ENCODE measurements at regions not wholly inside any gene's neighbourhood (a gene's known extent, or its start where the extent isn't known, plus 50 kb on each side); places are given as distances from the start of the nearest gene placed in this dataset.

DNA sequence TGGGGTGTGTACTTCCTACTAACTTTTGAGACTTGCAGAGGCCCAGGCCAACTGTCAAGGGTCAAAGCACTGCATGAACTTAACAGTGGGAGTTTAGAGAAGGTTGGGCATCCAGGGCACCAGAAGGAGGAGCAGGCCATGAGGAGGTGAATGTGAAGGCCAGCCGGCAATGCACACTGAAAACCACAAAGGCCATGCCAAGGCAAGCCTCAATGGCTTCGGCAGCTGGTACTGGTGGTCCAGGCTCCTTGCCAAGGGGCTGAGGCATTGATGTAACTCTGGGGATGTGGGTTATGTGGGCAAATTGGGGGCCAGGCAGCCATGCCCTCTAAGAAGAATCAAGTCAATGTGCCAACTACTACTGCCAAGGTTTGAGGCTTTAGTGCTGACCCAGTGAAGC lies 222.4 kb downstream of the UNC5CL start:
- H3K36me3 ChIP-seq (ENCODE audit: control insufficient read depth, insufficient read depth, low read length): no peaks in the 10 kb centered on the region
- no peak overlapping the region for H3K4me3 ChIP-seq (ENCODE audit: extremely low read depth, insufficient read depth, low read length, poor library complexity, severe bottlenecking)
- 93 to 100% methylated on average over 1 to 2 of the region's 2 CpGs for WGBS, 2 experiments (ENCODE audit: insufficient coverage in 2 of 2)
- no peaks in the 10 kb centered on the region for H3K4me1 ChIP-seq (ENCODE audit: control insufficient read depth, insufficient read depth, low read length, poor library complexity, severe bottlenecking)
- no peaks in the 10 kb centered on the region for H3K9me3 ChIP-seq (ENCODE audit: control insufficient read depth, low read length)
- no peak overlapping the region for H3K27ac ChIP-seq (ENCODE audit: low read depth, low read length, severe bottlenecking)

GRCh38 chr6:40815731-40816130 lies 223.3 kb downstream of the UNC5CL start:
- Histone ChIP-seq H3K36me3 (ENCODE audit: control insufficient read depth, insufficient read depth, low read length) (no peaks in the 10 kb centered on the region), H3K9me3 (ENCODE audit: control insufficient read depth, low read length) (no peaks in the 10 kb centered on the region), H3K4me1 (ENCODE audit: control insufficient read depth, insufficient read depth, low read length, poor library complexity, severe bottlenecking) (no peaks in the 10 kb centered on the region), H3K27ac (ENCODE audit: low read depth, low read length, severe bottlenecking) (no peak overlapping the region), H3K4me3 (ENCODE audit: extremely low read depth, insufficient read depth, low read length, poor library complexity, severe bottlenecking) (no peak overlapping the region)
- WGBS, 2 experiments (ENCODE audit: insufficient coverage in 2 of 2): 95 to 98% methylated on average over 4 to 9 of the region's 12 CpGs

- Histone ChIP-seq H3K36me3 (ENCODE audit: control insufficient read depth, insufficient read depth, low read length) (no peaks in the 10 kb centered on the region), H3K9me3 (ENCODE audit: control insufficient read depth, low read length) (no peaks in the 10 kb centered on the region), H3K4me1 (ENCODE audit: control insufficient read depth, insufficient read depth, low read length, poor library complexity, severe bottlenecking) (peaks cover 4% of the 10 kb centered on the region), H3K27ac (ENCODE audit: low read depth, low read length, severe bottlenecking) (no peak overlapping the region), H3K4me3 (ENCODE audit: extremely low read depth, insufficient read depth, low read length, poor library complexity, severe bottlenecking) (no peak overlapping the region)
Measured at GRCh38 chr6:40810171-40810570, 223.0 kb upstream of the LRFN2 start.

- H3K9me3 ChIP-seq (ENCODE audit: control insufficient read depth, low read length): no peaks in the 10 kb centered on the region
- H3K4me1 ChIP-seq (ENCODE audit: control insufficient read depth, insufficient read depth, low read length, poor library complexity, severe bottlenecking): peaks cover 4% of the 10 kb centered on the region
- H3K36me3 ChIP-seq (ENCODE audit: control insufficient read depth, insufficient read depth, low read length): no peaks in the 10 kb centered on the region
- no CpG with 5 or more reads among the region's 1 CpG for WGBS, 2 experiments (ENCODE audit: insufficient coverage in 2 of 2)
- no peak overlapping the region for H3K27ac ChIP-seq (ENCODE audit: low read depth, low read length, severe bottlenecking)
- H3K4me3 ChIP-seq (ENCODE audit: extremely low read depth, insufficient read depth, low read length, poor library complexity, severe bottlenecking): no peak overlapping the region
Measured at GRCh38 chr6:40809627-40810026, 222.5 kb upstream of the LRFN2 start.

DNA sequence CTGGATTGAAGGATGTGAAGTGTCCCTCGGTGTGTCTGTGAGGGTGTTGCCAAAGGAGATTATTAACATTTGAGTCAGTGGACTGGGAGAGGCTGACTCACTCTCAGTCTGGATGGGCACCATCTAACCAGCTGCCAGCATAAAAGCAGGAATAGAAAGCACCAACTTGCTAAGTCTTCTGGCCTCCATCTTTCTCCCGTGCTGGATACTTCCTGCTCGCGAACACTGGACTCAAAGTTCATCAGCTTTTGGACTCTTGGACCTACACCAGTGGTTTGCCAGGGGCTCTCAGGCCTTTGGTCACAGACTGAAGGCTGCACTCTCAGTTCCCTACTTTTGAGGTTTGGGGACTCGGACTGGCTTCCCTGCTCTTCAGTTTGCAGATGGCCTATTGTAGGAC lies 220.3 kb upstream of the LRFN2 start:
- peaks cover 4% of the 10 kb centered on the region for H3K4me1 ChIP-seq (ENCODE audit: control insufficient read depth, insufficient read depth, low read length, poor library complexity, severe bottlenecking)
- H3K9me3 ChIP-seq (ENCODE audit: control insufficient read depth, low read length): no peaks in the 10 kb centered on the region
- no peaks in the 10 kb centered on the region for H3K36me3 ChIP-seq (ENCODE audit: control insufficient read depth, insufficient read depth, low read length)
- WGBS, 2 experiments (ENCODE audit: insufficient coverage in 2 of 2): 98 to 99% methylated on average over 5 of the region's 5 CpGs
- H3K27ac ChIP-seq (ENCODE audit: low read depth, low read length, severe bottlenecking): no peak overlapping the region
- no peak overlapping the region for H3K4me3 ChIP-seq (ENCODE audit: extremely low read depth, insufficient read depth, low read length, poor library complexity, severe bottlenecking)

GRCh38 chr6:40806256-40806864 lies 219.2 kb upstream of the LRFN2 start:
- Histone ChIP-seq H3K27ac (ENCODE audit: low read depth, low read length, severe bottlenecking) (no peak overlapping the region), H3K36me3 (ENCODE audit: control insufficient read depth, insufficient read depth, low read length) (no peaks in the 10 kb centered on the region), H3K4me1 (ENCODE audit: control insufficient read depth, insufficient read depth, low read length, poor library complexity, severe bottlenecking) (peaks cover 4% of the 10 kb centered on the region), H3K9me3 (ENCODE audit: control insufficient read depth, low read length) (no peaks in the 10 kb centered on the region), H3K4me3 (ENCODE audit: extremely low read depth, insufficient read depth, low read length, poor library complexity, severe bottlenecking) (no peak overlapping the region)
- 88 to 91% methylated on average over 5 to 6 of the region's 7 CpGs for WGBS, 2 experiments (ENCODE audit: insufficient coverage in 2 of 2)

DNA sequence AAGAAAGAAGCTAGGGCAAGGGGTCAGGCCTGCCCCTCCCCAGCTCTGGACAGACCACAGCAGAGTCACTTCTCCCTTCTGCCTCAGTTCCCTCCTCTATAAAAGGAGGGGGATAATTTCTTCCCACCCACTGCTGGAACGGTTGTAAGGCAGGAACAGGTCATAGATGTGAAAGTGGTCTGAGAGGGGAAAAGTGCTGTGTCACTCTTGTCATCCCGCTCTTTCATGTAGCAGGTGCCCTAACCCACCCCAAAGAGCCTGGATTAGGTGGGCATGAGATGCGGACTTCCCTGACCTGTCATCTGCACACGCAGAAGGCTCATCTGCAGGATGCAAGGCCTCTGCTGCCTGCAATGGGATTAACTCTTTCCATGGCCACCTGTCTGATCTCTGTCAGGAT lies 218.2 kb upstream of the LRFN2 start:
- no peaks in the 10 kb centered on the region for H3K9me3 ChIP-seq (ENCODE audit: control insufficient read depth, low read length)
- H3K36me3 ChIP-seq (ENCODE audit: control insufficient read depth, insufficient read depth, low read length): no peaks in the 10 kb centered on the region
- no peak overlapping the region for H3K4me3 ChIP-seq (ENCODE audit: extremely low read depth, insufficient read depth, low read length, poor library complexity, severe bottlenecking)
- 90 to 100% methylated on average over 1 to 2 of the region's 4 CpGs for WGBS, 2 experiments (ENCODE audit: insufficient coverage in 2 of 2)
- peaks cover 4% of the 10 kb centered on the region for H3K4me1 ChIP-seq (ENCODE audit: control insufficient read depth, insufficient read depth, low read length, poor library complexity, severe bottlenecking)
- H3K27ac ChIP-seq (ENCODE audit: low read depth, low read length, severe bottlenecking): no peak overlapping the region

- WGBS, 2 experiments (ENCODE audit: insufficient coverage in 2 of 2): 85 to 91% methylated on average over 4 of the region's 4 CpGs
- Histone ChIP-seq H3K27ac (ENCODE audit: low read depth, low read length, severe bottlenecking) (no peak overlapping the region), H3K36me3 (ENCODE audit: control insufficient read depth, insufficient read depth, low read length) (no peaks in the 10 kb centered on the region)
Measured at GRCh38 chr6:40804905-40805304, 217.7 kb upstream of the LRFN2 start.

GRCh38 chr6:40803897-40804702 lies 216.9 kb upstream of the LRFN2 start:
- no peaks in the 10 kb centered on the region for H3K9me3 ChIP-seq (ENCODE audit: control insufficient read depth, low read length)
- H3K27ac ChIP-seq (ENCODE audit: low read depth, low read length, severe bottlenecking): no peak overlapping the region
- H3K4me3 ChIP-seq (ENCODE audit: extremely low read depth, insufficient read depth, low read length, poor library complexity, severe bottlenecking): no peak overlapping the region
- 100% methylated on average over 1 of the region's 1 CpG for WGBS, 2 experiments (ENCODE audit: insufficient coverage in 2 of 2)
- H3K36me3 ChIP-seq (ENCODE audit: control insufficient read depth, insufficient read depth, low read length): no peaks in the 10 kb centered on the region
- H3K4me1 ChIP-seq (ENCODE audit: control insufficient read depth, insufficient read depth, low read length, poor library complexity, severe bottlenecking): peaks cover 4% of the 10 kb centered on the region

More at GRCh38 chr6:40804905-40805304, 217.7 kb upstream of the LRFN2 start:
- Histone ChIP-seq H3K9me3 (ENCODE audit: control insufficient read depth, low read length) (no peaks in the 10 kb centered on the region), H3K4me1 (ENCODE audit: control insufficient read depth, insufficient read depth, low read length, poor library complexity, severe bottlenecking) (peaks cover 4% of the 10 kb centered on the region), H3K4me3 (ENCODE audit: extremely low read depth, insufficient read depth, low read length, poor library complexity, severe bottlenecking) (no peak overlapping the region)

DNA sequence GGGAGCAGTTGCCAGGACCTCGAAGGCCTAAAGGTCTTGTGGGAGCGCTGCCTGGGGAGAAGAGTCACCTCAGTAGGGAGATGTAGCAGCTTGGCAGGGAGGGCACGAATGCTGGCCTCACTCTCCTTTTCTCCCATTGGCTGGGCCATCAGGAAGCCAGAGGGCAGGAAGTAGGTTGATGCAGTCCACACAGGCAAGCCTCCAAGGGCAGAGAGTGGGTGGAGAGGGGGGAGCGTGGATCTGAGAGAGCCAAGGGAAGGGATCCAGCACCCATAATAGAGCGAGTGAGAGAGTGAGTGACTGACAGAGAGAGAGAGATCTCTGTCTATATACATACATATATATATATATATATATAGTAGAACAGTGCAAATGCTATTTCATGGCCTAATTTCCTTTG lies 215.3 kb upstream of the LRFN2 start:
- H3K27ac ChIP-seq (ENCODE audit: low read depth, low read length, severe bottlenecking): no peak overlapping the region
- WGBS, 2 experiments (ENCODE audit: insufficient coverage in 2 of 2): 71 to 97% methylated on average over 1 to 3 of the region's 5 CpGs
- no peaks in the 10 kb centered on the region for H3K36me3 ChIP-seq (ENCODE audit: control insufficient read depth, insufficient read depth, low read length)
- H3K9me3 ChIP-seq (ENCODE audit: control insufficient read depth, low read length): no peaks in the 10 kb centered on the region
- H3K4me1 ChIP-seq (ENCODE audit: control insufficient read depth, insufficient read depth, low read length, poor library complexity, severe bottlenecking): peaks cover 4% of the 10 kb centered on the region
- no peak overlapping the region for H3K4me3 ChIP-seq (ENCODE audit: extremely low read depth, insufficient read depth, low read length, poor library complexity, severe bottlenecking)

Data from mesodermal cell (in vitro differentiated cells).